ENCODE measurements at regions not wholly inside any gene's neighbourhood (a gene's known extent, or its start where the extent isn't known, plus 50 kb on each side); places are given as distances from the start of the nearest gene placed in this dataset.

DNA sequence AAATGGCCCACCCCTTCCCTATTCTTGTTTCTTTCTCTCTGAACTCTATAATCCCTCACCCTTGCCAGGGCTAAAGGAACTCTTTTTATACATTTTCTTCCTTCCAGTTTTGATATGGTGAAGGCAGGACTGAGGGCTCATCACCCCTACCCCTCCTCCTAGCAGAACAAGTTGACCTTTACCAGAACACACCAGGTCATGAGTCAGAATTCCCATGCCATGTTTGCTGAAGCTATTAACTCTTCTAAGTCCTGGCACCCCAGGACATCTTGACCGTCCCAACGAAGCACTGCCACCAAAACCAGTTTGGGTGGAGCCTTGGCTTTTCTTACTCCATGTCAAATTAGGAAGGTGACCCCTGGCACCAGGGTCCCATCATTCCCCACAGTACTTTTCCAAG is 57.5 kb upstream of the DYNLT3 start:
- ChIA-PET CTCF (no interaction called here), POLR2A (no interaction called here)
- no peak for DNase-seq (ENCODE audit: extremely low spot score)
- TF ChIP-seq CTCF (IDR thresholded peaks at IDR 0.05; ENCODE audit: control extremely low read depth, extremely low read depth, low read depth, missing control alignments): no peak

DNA sequence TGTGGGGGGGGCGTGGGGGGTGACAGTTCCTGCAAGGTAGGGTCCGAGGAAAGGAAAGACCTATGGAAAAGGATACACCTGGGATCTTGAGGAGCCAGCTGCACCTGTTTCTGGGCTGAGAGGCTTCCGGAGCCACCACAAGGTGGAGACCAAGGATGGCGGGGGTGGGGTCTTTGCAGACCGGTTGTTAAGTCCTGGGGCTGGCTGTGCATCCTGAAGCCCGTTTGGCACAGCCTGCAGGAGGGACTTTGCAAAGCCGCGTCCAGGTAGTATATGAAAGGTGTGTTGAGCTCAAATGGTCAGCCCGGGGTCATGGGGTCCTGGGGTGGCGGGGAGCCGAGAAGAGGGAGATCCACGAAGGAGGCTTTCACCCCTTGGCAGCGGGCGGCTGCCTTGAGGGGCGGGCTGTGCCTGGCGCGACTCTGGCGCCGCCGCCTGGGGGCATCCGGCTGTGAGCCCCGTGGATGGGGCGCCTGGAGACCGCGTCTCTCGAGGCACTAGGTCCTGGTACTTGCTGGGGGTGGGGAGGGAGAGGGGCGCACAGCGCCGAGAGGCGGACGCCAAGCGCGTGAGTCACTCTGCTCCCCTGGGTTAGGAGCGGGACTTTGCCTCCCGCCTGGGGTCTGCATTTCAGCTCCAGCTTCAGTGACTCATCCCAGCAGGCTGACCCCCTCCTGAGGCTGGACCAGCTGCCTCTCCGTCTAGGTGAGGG is 58.2 kb upstream of the DYNLT3 start:
- ChIA-PET CTCF (no interaction called here), POLR2A (no interaction called here)
- no peak for TF ChIP-seq CTCF (IDR thresholded peaks at IDR 0.05; ENCODE audit: control extremely low read depth, extremely low read depth, low read depth, missing control alignments)
- DNase-seq (ENCODE audit: extremely low spot score): no peak

DNA sequence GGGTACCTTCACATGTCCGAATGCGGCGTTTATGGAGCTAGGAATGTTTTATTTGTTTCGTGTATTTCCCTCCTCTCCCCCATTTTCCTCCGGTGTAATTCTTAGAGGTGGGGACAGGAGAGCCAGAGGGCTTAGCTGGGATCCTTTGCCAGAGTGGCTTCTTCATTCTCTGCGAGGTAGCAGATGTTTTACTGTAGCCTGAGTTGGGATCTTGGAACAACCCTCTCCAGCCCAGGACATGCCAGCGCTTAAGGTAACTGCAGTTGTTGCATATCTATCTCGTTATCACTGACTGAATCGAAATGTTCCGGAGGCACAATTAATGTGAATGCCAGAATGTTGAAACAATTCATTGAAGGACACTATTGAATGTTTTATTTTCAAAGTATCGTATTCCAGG is 59.0 kb upstream of the DYNLT3 start:
- DNase-seq (ENCODE audit: extremely low spot score): no peak
- ChIA-PET POLR2A (no interaction called here), CTCF (no interaction called here)
- TF ChIP-seq CTCF (IDR thresholded peaks at IDR 0.05; ENCODE audit: control extremely low read depth, extremely low read depth, low read depth, missing control alignments): no peak

DNA sequence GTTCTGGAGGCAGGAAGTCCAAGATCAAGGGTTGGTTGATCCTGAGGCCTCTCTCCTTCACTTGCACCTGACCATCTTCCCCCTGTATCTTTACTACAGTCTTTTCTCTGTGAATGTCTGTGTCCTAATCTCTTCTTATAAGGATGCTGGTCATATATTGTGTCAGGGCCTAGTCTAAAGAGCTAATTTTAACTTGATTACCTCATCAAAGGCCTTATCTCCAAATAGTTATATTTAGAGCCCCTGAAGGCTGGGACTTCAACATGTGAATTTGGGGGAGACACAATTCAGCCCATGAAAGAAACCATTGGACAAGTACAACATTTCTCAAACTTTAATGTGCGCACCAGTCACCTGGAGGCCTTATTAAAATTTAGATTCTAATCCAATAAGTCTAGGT is 62.8 kb upstream of the DYNLT3 start:
- TF ChIP-seq CTCF (IDR thresholded peaks at IDR 0.05; ENCODE audit: control extremely low read depth, extremely low read depth, low read depth, missing control alignments): no peak
- ChIA-PET POLR2A (no interaction called here), CTCF (no interaction called here)
- no peak for DNase-seq (ENCODE audit: extremely low spot score)

DNA sequence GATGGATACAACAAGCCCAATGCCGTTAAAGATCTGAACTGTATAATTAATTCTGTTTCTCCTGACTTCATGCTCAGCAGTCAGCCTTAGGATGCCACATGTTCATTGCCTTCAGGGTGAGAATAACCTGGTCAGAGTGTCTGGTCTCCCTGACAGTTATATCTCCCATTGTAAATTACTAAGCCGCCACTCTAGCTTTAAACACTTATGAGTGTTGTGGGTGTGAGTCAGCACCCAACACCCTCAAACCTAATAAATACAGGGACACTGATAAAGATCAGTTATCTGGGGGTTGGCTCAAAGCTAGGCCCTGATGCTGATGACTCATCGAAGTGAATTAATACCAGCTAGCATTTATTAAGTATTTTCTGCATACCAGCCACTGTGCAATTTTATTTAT is 64.9 kb upstream of the DYNLT3 start:
- POLR2A ChIA-PET: no interaction called here
- TF ChIP-seq CTCF (IDR thresholded peaks at IDR 0.05; ENCODE audit: control extremely low read depth, extremely low read depth, low read depth, missing control alignments): no peak
- DNase-seq (ENCODE audit: extremely low spot score): no peak
- CTCF ChIA-PET: no interaction called here

- no peak for TF ChIP-seq CTCF (IDR thresholded peaks at IDR 0.05; ENCODE audit: control extremely low read depth, extremely low read depth, low read depth, missing control alignments)
- no peak for DNase-seq (ENCODE audit: extremely low spot score)
- ChIA-PET CTCF (no interaction called here), POLR2A (no interaction called here)
Observed at GRCh38 chrX:37912777-37913176, 65.4 kb upstream of the DYNLT3 start.

- ChIA-PET POLR2A (no interaction called here), CTCF (no interaction called here)
- no peak for DNase-seq (ENCODE audit: extremely low spot score)
- TF ChIP-seq CTCF (IDR thresholded peaks at IDR 0.05; ENCODE audit: control extremely low read depth, extremely low read depth, low read depth, missing control alignments): no peak
Observed at GRCh38 chrX:37918168-37918567, 70.8 kb upstream of the DYNLT3 start.
